ENCODE measurements at regions not wholly inside any gene's neighbourhood (a gene's known extent, or its start where the extent isn't known, plus 50 kb on each side); places are given as distances from the start of the nearest gene placed in this dataset.

- Histone ChIP-seq H3K9me3 (ENCODE audit: control insufficient read depth in 4 of 4, low read length in 3 of 4) (no peaks in the 10 kb centered on the region), H3K27me3 (ENCODE audit: control insufficient read depth in 4 of 4, insufficient read depth in 4 of 4, low read length in 3 of 4) (peaks cover 0 to 3% (median 0%) of the 10 kb centered on the region in 4 donors), H3K36me3 (ENCODE audit: control insufficient read depth in 4 of 4, insufficient read depth in 3 of 4, low read depth in 1 of 4, low read length in 3 of 4) (no peaks in the 10 kb centered on the region), H3K4me1 (ENCODE audit: control insufficient read depth in 4 of 4, insufficient read depth in 4 of 4, low read length in 3 of 4) (no peaks in the 10 kb centered on the region), H3K4me3 (ENCODE audit: low read depth in 1 of 3, low read length in 3 of 3) (no peak overlapping the region), H3K9ac (ENCODE audit: low read depth in 1 of 2, low read length in 2 of 2) (no peak overlapping the region), H3K27ac (ENCODE audit: low read depth in 1 of 2, low read length in 2 of 2) (no peak overlapping the region)
- TF ChIP-seq JUND (IDR thresholded peaks at IDR 0.05) (no peak), YY1 (IDR thresholded peaks at IDR 0.05) (no peak), FOXA1 (IDR thresholded peaks at IDR 0.05) (no peak), RAD21 (IDR thresholded peaks at IDR 0.05) (no peak), RXRA (IDR thresholded peaks at IDR 0.05) (no peak)
- DNase-seq (ENCODE audit: low spot score): no peak
- 61% methylated on average over 14 of the region's 14 CpGs for WGBS
Observed at GRCh38 chr1:4156241-4156973, 256.3 kb upstream of the C1orf174 start.

- 79% methylated on average over 7 of the region's 7 CpGs for WGBS
- TF ChIP-seq SP1 (IDR thresholded peaks at IDR 0.05) (no peak), HNF4G (IDR thresholded peaks at IDR 0.05) (no peak), ATF3 (IDR thresholded peaks at IDR 0.05) (no peak), TAF1 (conservative IDR thresholded peaks at IDR 0.05) (no peak), CTCF (IDR thresholded peaks at IDR 0.05; ENCODE audit: low read depth, low read length, missing input control) (no peak), GABPA (IDR thresholded peaks at IDR 0.05 in 1 of 2, conservative IDR thresholded peaks at IDR 0.05 in 1 of 2) (no peak), RAD21 (IDR thresholded peaks at IDR 0.05) (no peak), JUND (IDR thresholded peaks at IDR 0.05) (no peak)
- H3K36me3 ChIP-seq (ENCODE audit: control insufficient read depth in 4 of 4, insufficient read depth in 3 of 4, low read depth in 1 of 4, low read length in 3 of 4): no peaks in the 10 kb centered on the region
- H3K9me3 ChIP-seq (ENCODE audit: control insufficient read depth in 4 of 4, low read length in 3 of 4): no peaks in the 10 kb centered on the region
- no peaks in the 10 kb centered on the region for H3K27me3 ChIP-seq (ENCODE audit: control insufficient read depth in 4 of 4, insufficient read depth in 4 of 4, low read length in 3 of 4)
- H3K9ac ChIP-seq (ENCODE audit: low read depth in 1 of 2, low read length in 2 of 2): no peak overlapping the region
- DNase-seq (ENCODE audit: low spot score): no peak
- no peak overlapping the region for H3K4me3 ChIP-seq (ENCODE audit: low read depth in 1 of 3, low read length in 3 of 3)
- no peaks in the 10 kb centered on the region for H3K4me1 ChIP-seq (ENCODE audit: control insufficient read depth in 4 of 4, insufficient read depth in 4 of 4, low read length in 3 of 4)
- H3K27ac ChIP-seq (ENCODE audit: low read depth in 1 of 2, low read length in 2 of 2): no peak overlapping the region
Observed at GRCh38 chr1:4160181-4160580, 260.1 kb upstream of the C1orf174 start.

GRCh38 chr1:4161366-4162006 is 261.4 kb upstream of the C1orf174 start:
- no peaks in the 10 kb centered on the region for H3K4me1 ChIP-seq (ENCODE audit: control insufficient read depth in 4 of 4, insufficient read depth in 4 of 4, low read length in 3 of 4)
- H3K36me3 ChIP-seq (ENCODE audit: control insufficient read depth in 4 of 4, insufficient read depth in 3 of 4, low read depth in 1 of 4, low read length in 3 of 4): no peaks in the 10 kb centered on the region
- no peak for TF ChIP-seq MAX (IDR thresholded peaks at IDR 0.05)
- no peak for TF ChIP-seq SP1 (IDR thresholded peaks at IDR 0.05)
- no peak overlapping the region for H3K27ac ChIP-seq (ENCODE audit: low read depth in 1 of 2, low read length in 2 of 2)
- no peak overlapping the region for H3K4me3 ChIP-seq (ENCODE audit: low read depth in 1 of 3, low read length in 3 of 3)
- DNase-seq (ENCODE audit: low spot score): no peak
- H3K9ac ChIP-seq (ENCODE audit: low read depth in 1 of 2, low read length in 2 of 2): no peak overlapping the region
- WGBS: 65% methylated on average over 29 of the region's 29 CpGs
- H3K27me3 ChIP-seq (ENCODE audit: control insufficient read depth in 4 of 4, insufficient read depth in 4 of 4, low read length in 3 of 4): no peaks in the 10 kb centered on the region
- H3K9me3 ChIP-seq (ENCODE audit: control insufficient read depth in 4 of 4, low read length in 3 of 4): no peaks in the 10 kb centered on the region
